AG08396 (cell line): ENCODE measurements at regions not wholly inside any gene's neighbourhood (a gene's known extent, or its start where the extent isn't known, plus 50 kb on each side); places are given as distances from the start of the nearest gene placed in this dataset.
"Not testable (repeated sequence)": the region's sequence is repeated elsewhere in the genome, so short reads cannot be mapped to it uniquely, and the experiment has no call there.

Experiments used
- DNase-seq: peaks from one replicate; pipeline ENCODE4 v3.0.0; 2012; ENCODE audit warnings: low spot score, mixed read lengths

GRCh38 chr4:4666693-4667621 lies 125.1 kb upstream of the STX18 start:
- DNase-seq = peak; percentile 64

GRCh38 chr4:4666187-4666586 lies 124.3 kb upstream of the STX18 start:
- DNase-seq = no peak

GRCh38 chr4:4664234-4664633 lies 122.4 kb upstream of the STX18 start:
- no peak for DNase-seq

GRCh38 chr4:4663028-4663427 lies 121.2 kb upstream of the STX18 start:
- DNase-seq = no peak

- DNase-seq = no peak
Observed at GRCh38 chr4:4662230-4662629, 120.4 kb upstream of the STX18 start.

GRCh38 chr4:4659871-4660651 lies 118.2 kb upstream of the STX18 start:
- peak; percentile 87 for DNase-seq

GRCh38 chr4:4658052-4658451 lies 116.2 kb upstream of the STX18 start:
- DNase-seq = no peak

- DNase-seq = no peak
Observed at GRCh38 chr4:4656977-4657376, 115.1 kb upstream of the STX18 start.

GRCh38 chr4:4655901-4656300 lies 114.1 kb upstream of the STX18 start:
- no peak for DNase-seq

GRCh38 chr4:4655011-4655410 lies 113.2 kb upstream of the STX18 start:
- no peak for DNase-seq

GRCh38 chr4:4651811-4652755 lies 110.2 kb upstream of the STX18 start:
- DNase-seq = no peak

- DNase-seq = peak; percentile 26
Observed at GRCh38 chr4:4647041-4647440, 105.2 kb upstream of the STX18 start.

- no peak for DNase-seq
Observed at GRCh38 chr4:4645743-4646142, 103.9 kb upstream of the STX18 start.

- not testable (repeated sequence) for DNase-seq
Observed at GRCh38 chr4:4644277-4644676, 102.4 kb upstream of the STX18 start.

- DNase-seq = not testable (repeated sequence)
Observed at GRCh38 chr4:4643743-4644142, 101.9 kb upstream of the STX18 start.

GRCh38 chr4:4643306-4643705 lies 101.5 kb upstream of the STX18 start:
- no peak for DNase-seq

GRCh38 chr4:4642496-4643000 lies 100.7 kb upstream of the STX18 start:
- DNase-seq = no peak

GRCh38 chr4:4641661-4642495 lies 100.0 kb upstream of the STX18 start:
- no peak for DNase-seq

GRCh38 chr4:4641254-4641653 lies 99.4 kb upstream of the STX18 start:
- DNase-seq = no peak

GRCh38 chr4:4640692-4641091 lies 98.8 kb upstream of the STX18 start:
- no peak for DNase-seq

- DNase-seq = no peak
Observed at GRCh38 chr4:4639370-4639769, 97.5 kb upstream of the STX18 start.
